NB4 (cell line): ENCODE measurements at regions not wholly inside any gene's neighbourhood (a gene's known extent, or its start where the extent isn't known, plus 50 kb on each side); places are given as distances from the start of the nearest gene placed in this dataset.

Experiments used
- CTCF ChIP-seq: IDR thresholded peaks from one replicate; pipeline ENCODE4 v1.5.1; 2012; ENCODE audit warnings: low read depth, low read length
- POLR2A ChIP-seq: IDR thresholded peaks from 2 replicates; pipeline ENCODE4 v1.6.1; 2011; ENCODE audit warnings: mild to moderate bottlenecking; ENCODE audit not compliant: insufficient read length; ENCODE audit errors: extremely low read depth

GRCh38 chr2:104733226-104733943, 120.5 kb upstream of the POU3F3 start:
- peak; percentile 61 for TF ChIP-seq CTCF
- no peak for TF ChIP-seq POLR2A
